ENCODE measurements at regions not wholly inside any gene's neighbourhood (a gene's known extent, or its start where the extent isn't known, plus 50 kb on each side); places are given as distances from the start of the nearest gene placed in this dataset.

- H3K27me3 ChIP-seq (ENCODE audit: control insufficient read depth in 4 of 4, insufficient read depth in 4 of 4, low read length in 3 of 4): peaks cover 0 to 7% (median under 1%) of the 10 kb centered on the region in 4 donors
- no peaks in the 10 kb centered on the region for H3K9me3 ChIP-seq (ENCODE audit: control insufficient read depth in 4 of 4, low read length in 3 of 4)
- no peaks in the 10 kb centered on the region for H3K36me3 ChIP-seq (ENCODE audit: control insufficient read depth in 4 of 4, insufficient read depth in 3 of 4, low read depth in 1 of 4, low read length in 3 of 4)
- 34% methylated on average over 9 of the region's 9 CpGs for WGBS
- H3K9ac ChIP-seq (ENCODE audit: low read depth in 1 of 2, low read length in 2 of 2): no peak overlapping the region
- no peaks in the 10 kb centered on the region for H3K4me1 ChIP-seq (ENCODE audit: control insufficient read depth in 4 of 4, insufficient read depth in 4 of 4, low read length in 3 of 4)
- H3K4me3 ChIP-seq (ENCODE audit: low read depth in 1 of 3, low read length in 3 of 3): no peak overlapping the region
- TF ChIP-seq SP1 (IDR thresholded peaks at IDR 0.05) (no peak), EGR1 (IDR thresholded peaks at IDR 0.05; ENCODE audit: low read depth in 2 of 2) (no peak), TAF1 (conservative IDR thresholded peaks at IDR 0.05) (no peak), YY1 (IDR thresholded peaks at IDR 0.05) (no peak)
- TF ChIP-seq, protein P1, sequence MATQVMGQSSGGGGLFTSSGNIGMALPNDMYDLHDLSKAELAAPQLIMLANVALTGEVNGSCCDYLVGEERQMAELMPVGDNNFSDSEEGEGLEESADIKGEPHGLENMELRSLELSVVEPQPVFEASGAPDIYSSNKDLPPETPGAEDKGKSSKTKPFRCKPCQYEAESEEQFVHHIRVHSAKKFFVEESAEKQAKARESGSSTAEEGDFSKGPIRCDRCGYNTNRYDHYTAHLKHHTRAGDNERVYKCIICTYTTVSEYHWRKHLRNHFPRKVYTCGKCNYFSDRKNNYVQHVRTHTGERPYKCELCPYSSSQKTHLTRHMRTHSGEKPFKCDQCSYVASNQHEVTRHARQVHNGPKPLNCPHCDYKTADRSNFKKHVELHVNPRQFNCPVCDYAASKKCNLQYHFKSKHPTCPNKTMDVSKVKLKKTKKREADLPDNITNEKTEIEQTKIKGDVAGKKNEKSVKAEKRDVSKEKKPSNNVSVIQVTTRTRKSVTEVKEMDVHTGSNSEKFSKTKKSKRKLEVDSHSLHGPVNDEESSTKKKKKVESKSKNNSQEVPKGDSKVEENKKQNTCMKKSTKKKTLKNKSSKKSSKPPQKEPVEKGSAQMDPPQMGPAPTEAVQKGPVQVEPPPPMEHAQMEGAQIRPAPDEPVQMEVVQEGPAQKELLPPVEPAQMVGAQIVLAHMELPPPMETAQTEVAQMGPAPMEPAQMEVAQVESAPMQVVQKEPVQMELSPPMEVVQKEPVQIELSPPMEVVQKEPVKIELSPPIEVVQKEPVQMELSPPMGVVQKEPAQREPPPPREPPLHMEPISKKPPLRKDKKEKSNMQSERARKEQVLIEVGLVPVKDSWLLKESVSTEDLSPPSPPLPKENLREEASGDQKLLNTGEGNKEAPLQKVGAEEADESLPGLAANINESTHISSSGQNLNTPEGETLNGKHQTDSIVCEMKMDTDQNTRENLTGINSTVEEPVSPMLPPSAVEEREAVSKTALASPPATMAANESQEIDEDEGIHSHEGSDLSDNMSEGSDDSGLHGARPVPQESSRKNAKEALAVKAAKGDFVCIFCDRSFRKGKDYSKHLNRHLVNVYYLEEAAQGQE (IDR thresholded peaks at IDR 0.05): no peak
- no peak overlapping the region for H3K27ac ChIP-seq (ENCODE audit: low read depth in 1 of 2, low read length in 2 of 2)
- DNase-seq (ENCODE audit: low spot score): no peak
Observed at GRCh38 chr1:36590771-36591170, 108.1 kb upstream of the CSF3R start.

DNA sequence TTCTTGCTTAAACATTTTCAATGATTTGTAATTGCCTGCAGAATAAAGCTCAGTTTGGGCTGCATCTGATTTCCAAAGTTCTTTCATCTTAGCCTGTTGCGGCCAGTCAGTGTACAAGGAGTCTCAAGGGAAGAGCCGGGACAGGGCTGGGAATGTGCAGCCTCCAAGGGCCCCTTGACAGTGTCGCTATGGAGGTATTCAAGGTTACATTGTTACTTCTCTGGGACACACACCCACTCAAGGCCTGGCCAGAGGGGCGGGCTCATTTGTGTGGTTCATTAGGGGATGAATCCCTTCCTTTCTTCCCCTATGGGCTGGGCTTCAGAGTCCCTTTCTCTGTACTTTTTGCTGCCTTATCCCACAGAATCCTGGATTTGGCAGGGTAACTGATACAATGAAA is 107.6 kb upstream of the CSF3R start:
- Histone ChIP-seq H3K27ac (ENCODE audit: low read depth in 1 of 2, low read length in 2 of 2) (no peak overlapping the region), H3K9ac (ENCODE audit: low read depth in 1 of 2, low read length in 2 of 2) (no peak overlapping the region), H3K36me3 (ENCODE audit: control insufficient read depth in 4 of 4, insufficient read depth in 3 of 4, low read depth in 1 of 4, low read length in 3 of 4) (no peaks in the 10 kb centered on the region), H3K4me3 (ENCODE audit: low read depth in 1 of 3, low read length in 3 of 3) (no peak overlapping the region), H3K27me3 (ENCODE audit: control insufficient read depth in 4 of 4, insufficient read depth in 4 of 4, low read length in 3 of 4) (peaks cover 0 to 7% (median under 1%) of the 10 kb centered on the region in 4 donors), H3K4me1 (ENCODE audit: control insufficient read depth in 4 of 4, insufficient read depth in 4 of 4, low read length in 3 of 4) (no peaks in the 10 kb centered on the region), H3K9me3 (ENCODE audit: control insufficient read depth in 4 of 4, low read length in 3 of 4) (no peaks in the 10 kb centered on the region)
- no peak for DNase-seq (ENCODE audit: low spot score)
- WGBS: 78% methylated on average over 4 of the region's 4 CpGs
- no peak for TF ChIP-seq NR2F2 (IDR thresholded peaks at IDR 0.05)
- TF ChIP-seq JUND (IDR thresholded peaks at IDR 0.05): no peak
- TF ChIP-seq SP1 (IDR thresholded peaks at IDR 0.05): no peak
- TF ChIP-seq, protein P2, sequence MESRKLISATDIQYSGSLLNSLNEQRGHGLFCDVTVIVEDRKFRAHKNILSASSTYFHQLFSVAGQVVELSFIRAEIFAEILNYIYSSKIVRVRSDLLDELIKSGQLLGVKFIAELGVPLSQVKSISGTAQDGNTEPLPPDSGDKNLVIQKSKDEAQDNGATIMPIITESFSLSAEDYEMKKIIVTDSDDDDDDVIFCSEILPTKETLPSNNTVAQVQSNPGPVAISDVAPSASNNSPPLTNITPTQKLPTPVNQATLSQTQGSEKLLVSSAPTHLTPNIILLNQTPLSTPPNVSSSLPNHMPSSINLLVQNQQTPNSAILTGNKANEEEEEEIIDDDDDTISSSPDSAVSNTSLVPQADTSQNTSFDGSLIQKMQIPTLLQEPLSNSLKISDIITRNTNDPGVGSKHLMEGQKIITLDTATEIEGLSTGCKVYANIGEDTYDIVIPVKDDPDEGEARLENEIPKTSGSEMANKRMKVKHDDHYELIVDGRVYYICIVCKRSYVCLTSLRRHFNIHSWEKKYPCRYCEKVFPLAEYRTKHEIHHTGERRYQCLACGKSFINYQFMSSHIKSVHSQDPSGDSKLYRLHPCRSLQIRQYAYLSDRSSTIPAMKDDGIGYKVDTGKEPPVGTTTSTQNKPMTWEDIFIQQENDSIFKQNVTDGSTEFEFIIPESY (IDR thresholded peaks at IDR 0.05): no peak
- no peak for TF ChIP-seq RXRA (IDR thresholded peaks at IDR 0.05)
- TF ChIP-seq HNF4A (conservative IDR thresholded peaks at IDR 0.05): no peak
- no peak for TF ChIP-seq RAD21 (IDR thresholded peaks at IDR 0.05)
- no peak for TF ChIP-seq EGR1 (IDR thresholded peaks at IDR 0.05; ENCODE audit: low read depth in 2 of 2)
- TF ChIP-seq TAF1 (conservative IDR thresholded peaks at IDR 0.05): no peak
- no peak for TF ChIP-seq YY1 (IDR thresholded peaks at IDR 0.05)
- TF ChIP-seq CTCF (IDR thresholded peaks at IDR 0.05; ENCODE audit: low read depth, low read length, missing input control): no peak

Data from liver (tissue), 8 donors.